ENCODE measurements at regions not wholly inside any gene's neighbourhood (a gene's known extent, or its start where the extent isn't known, plus 50 kb on each side); places are given as distances from the start of the nearest gene placed in this dataset.

DNA sequence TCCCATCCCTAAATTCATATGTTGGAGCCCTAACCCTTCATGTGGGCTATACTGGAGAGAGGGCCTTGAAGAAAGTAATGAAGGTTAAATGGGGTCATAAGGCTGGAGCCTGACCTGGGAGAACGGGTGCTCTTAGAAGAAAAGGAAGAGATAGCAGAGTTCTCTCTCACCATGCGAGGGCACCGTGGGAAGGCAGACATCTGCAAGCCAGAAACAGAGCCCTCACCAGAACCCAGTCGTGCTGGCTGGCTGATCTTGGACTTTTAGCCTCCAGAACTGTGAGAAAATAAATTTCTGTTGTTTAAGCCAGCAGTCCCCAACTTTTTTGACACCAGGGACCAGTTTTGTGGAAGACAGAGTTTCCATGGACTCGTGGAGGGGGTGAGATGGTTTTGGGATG, 149.3 kb downstream of the ATP23 start:
- Histone ChIP-seq H3K14ac (replicated peaks; ENCODE audit: low read depth, low read length) (no peak overlapping the region), H2BK20ac (ENCODE audit: low read depth, low read length) (no peak overlapping the region), H3K4me2 (ENCODE audit: low read depth, low read length) (no peak overlapping the region), H3K4me3 (ENCODE audit: insufficient read depth, low read depth, low read length) (no peak overlapping the region), H3K18ac (ENCODE audit: low read depth, low read length) (no peak overlapping the region), H3K4ac (ENCODE audit: low read depth, low read length) (no peak overlapping the region), H2AFZ (replicated peaks; ENCODE audit: low read length, poor library complexity) (no peak overlapping the region), H2BK15ac (ENCODE audit: low read depth, low read length) (no peak overlapping the region), H2BK5ac (ENCODE audit: low read depth, low read length, poor library complexity, severe bottlenecking) (no peak overlapping the region), H3K4me1 (ENCODE audit: control insufficient read depth, insufficient read depth, low read length) (no peaks in the 10 kb centered on the region), H2AK9ac (replicated peaks; ENCODE audit: low read depth, low read length, poor library complexity) (no peak overlapping the region), H3K27me3 (ENCODE audit: control insufficient read depth, insufficient read depth, low read length) (peaks cover 2% of the 10 kb centered on the region; the same call in 1 of the 2 replicates), H3K56ac (ENCODE audit: extremely low read depth, insufficient read depth, low read length) (no peak overlapping the region), H4K20me1 (ENCODE audit: insufficient read depth, low read length) (no peaks in the 10 kb centered on the region), H3K23ac (ENCODE audit: low read depth, low read length) (no peak overlapping the region), H3K9ac (ENCODE audit: low read depth, low read length) (no peak overlapping the region), H3K9me1 (ENCODE audit: insufficient read depth, low read length) (no peaks in the 10 kb centered on the region), H4K5ac (ENCODE audit: low read depth, low read length) (no peak overlapping the region), H2AK5ac (ENCODE audit: low read depth, low read length) (no peak overlapping the region), H4K8ac (ENCODE audit: low read depth in 2 of 2, low read length in 2 of 2) (no peak overlapping the region), H3K79me1 (ENCODE audit: low read depth in 1 of 2, low read length in 2 of 2) (no peaks in the 10 kb centered on the region), H3K9me3 (ENCODE audit: control insufficient read depth, insufficient read depth, low read length) (no peaks in the 10 kb centered on the region), H3K36me3 (ENCODE audit: control insufficient read depth, insufficient read depth, low read length) (no peaks in the 10 kb centered on the region), H3K27ac (ENCODE audit: insufficient read depth, low read length) (no peak overlapping the region), H4K91ac (ENCODE audit: insufficient read depth, low read depth, low read length) (no peak overlapping the region), H2BK120ac (ENCODE audit: low read depth, low read length) (no peak overlapping the region)
- dilution Hi-C loops (cut with HindIII; ENCODE audit: low sequenced_read_pairs, unreplicated experiment) = no loop called here
- no TSS peak for BruUV-seq (replicated peaks)
- ChIA-PET POLR2A (ENCODE audit: unreplicated experiment) (no interaction called here), CTCF (no interaction called here)
- intact Hi-C loops (cut with micrococcal nuclease) = no loop called here
- in situ Hi-C loops (cut with MboI; ENCODE audit: low sequenced_read_pairs) = no loop called here
- TF ChIP-seq RCOR1 (IDR thresholded peaks at IDR 0.05; ENCODE audit: insufficient replicate concordance, low read length) = no peak
- TF ChIP-seq, protein P1, sequence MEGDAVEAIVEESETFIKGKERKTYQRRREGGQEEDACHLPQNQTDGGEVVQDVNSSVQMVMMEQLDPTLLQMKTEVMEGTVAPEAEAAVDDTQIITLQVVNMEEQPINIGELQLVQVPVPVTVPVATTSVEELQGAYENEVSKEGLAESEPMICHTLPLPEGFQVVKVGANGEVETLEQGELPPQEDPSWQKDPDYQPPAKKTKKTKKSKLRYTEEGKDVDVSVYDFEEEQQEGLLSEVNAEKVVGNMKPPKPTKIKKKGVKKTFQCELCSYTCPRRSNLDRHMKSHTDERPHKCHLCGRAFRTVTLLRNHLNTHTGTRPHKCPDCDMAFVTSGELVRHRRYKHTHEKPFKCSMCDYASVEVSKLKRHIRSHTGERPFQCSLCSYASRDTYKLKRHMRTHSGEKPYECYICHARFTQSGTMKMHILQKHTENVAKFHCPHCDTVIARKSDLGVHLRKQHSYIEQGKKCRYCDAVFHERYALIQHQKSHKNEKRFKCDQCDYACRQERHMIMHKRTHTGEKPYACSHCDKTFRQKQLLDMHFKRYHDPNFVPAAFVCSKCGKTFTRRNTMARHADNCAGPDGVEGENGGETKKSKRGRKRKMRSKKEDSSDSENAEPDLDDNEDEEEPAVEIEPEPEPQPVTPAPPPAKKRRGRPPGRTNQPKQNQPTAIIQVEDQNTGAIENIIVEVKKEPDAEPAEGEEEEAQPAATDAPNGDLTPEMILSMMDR (conservative IDR thresholded peaks at IDR 0.05; ENCODE audit: low read depth, low read length) = no peak
- TF ChIP-seq BHLHE40 (IDR thresholded peaks at IDR 0.05; ENCODE audit: low read depth, low read length) = no peak
- TF ChIP-seq MAZ (IDR thresholded peaks at IDR 0.05; ENCODE audit: borderline replicate concordance, low read depth, low read length) = no peak
- TF ChIP-seq FOS (IDR thresholded peaks at IDR 0.05; ENCODE audit: low read depth, low read length) = no peak
- TF ChIP-seq MXI1 (IDR thresholded peaks at IDR 0.05; ENCODE audit: borderline replicate concordance, low read depth, low read length) = no peak
- no peak for TF ChIP-seq CHD1 (IDR thresholded peaks at IDR 0.05; ENCODE audit: low read depth, low read length)
- TF ChIP-seq SMC3 (IDR thresholded peaks at IDR 0.05; ENCODE audit: low read depth, low read length) = no peak
- TF ChIP-seq CEBPB (IDR thresholded peaks at IDR 0.05; ENCODE audit: low read depth, low read length) = no peak
- no peak for TF ChIP-seq POLR2A (IDR thresholded peaks at IDR 0.05; ENCODE audit: low read depth, low read length)
- no peak for TF ChIP-seq NFE2L2 (IDR thresholded peaks at IDR 0.05; ENCODE audit: low read depth, low read length)
- TF ChIP-seq RFX5 (IDR thresholded peaks at IDR 0.05; ENCODE audit: low read depth, low read length) = no peak
- no peak for TF ChIP-seq MAFK (IDR thresholded peaks at IDR 0.05; ENCODE audit: low read depth, low read length)
- TF ChIP-seq, protein P2, sequence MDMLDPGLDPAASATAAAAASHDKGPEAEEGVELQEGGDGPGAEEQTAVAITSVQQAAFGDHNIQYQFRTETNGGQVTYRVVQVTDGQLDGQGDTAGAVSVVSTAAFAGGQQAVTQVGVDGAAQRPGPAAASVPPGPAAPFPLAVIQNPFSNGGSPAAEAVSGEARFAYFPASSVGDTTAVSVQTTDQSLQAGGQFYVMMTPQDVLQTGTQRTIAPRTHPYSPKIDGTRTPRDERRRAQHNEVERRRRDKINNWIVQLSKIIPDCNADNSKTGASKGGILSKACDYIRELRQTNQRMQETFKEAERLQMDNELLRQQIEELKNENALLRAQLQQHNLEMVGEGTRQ (IDR thresholded peaks at IDR 0.05; ENCODE audit: low read depth, low read length) = no peak
- no peak for TF ChIP-seq RAD21 (IDR thresholded peaks at IDR 0.05; ENCODE audit: low read length)
- TF ChIP-seq, protein P3, sequence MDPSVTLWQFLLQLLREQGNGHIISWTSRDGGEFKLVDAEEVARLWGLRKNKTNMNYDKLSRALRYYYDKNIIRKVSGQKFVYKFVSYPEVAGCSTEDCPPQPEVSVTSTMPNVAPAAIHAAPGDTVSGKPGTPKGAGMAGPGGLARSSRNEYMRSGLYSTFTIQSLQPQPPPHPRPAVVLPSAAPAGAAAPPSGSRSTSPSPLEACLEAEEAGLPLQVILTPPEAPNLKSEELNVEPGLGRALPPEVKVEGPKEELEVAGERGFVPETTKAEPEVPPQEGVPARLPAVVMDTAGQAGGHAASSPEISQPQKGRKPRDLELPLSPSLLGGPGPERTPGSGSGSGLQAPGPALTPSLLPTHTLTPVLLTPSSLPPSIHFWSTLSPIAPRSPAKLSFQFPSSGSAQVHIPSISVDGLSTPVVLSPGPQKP (IDR thresholded peaks at IDR 0.05; ENCODE audit: borderline replicate concordance, low read depth, low read length) = no peak
- no peak for ATAC-seq (ENCODE audit: low read depth)
- DNase-seq = no peak
- 54% methylated on average over 4 of the region's 5 CpGs; no CpG with 5 or more reads in 1 of the 2 experiments for WGBS, 2 experiments (ENCODE audit: extremely low coverage in 2 of 2, insufficient read length in 1 of 2)
